Activated CD8-positive, alpha-beta memory T cell treated with anti-CD3 and anti-CD28 coated beads, Interleukin-2, amount 10 ng/mL, durations not matched to agents 7 days and 5 days (primary cell): ENCODE measurements at regions not wholly inside any gene's neighbourhood (a gene's known extent, or its start where the extent isn't known, plus 50 kb on each side); places are given as distances from the start of the nearest gene placed in this dataset.
"Not testable (repeated sequence)": the region's sequence is repeated elsewhere in the genome, so short reads cannot be mapped to it uniquely, and the experiment has no call there.

Experiments used
- ATAC-seq: fragments of 150-1000 bp; cut with Tn5 transposase; one replicate; pipeline ENCODE4 v1.10.0; 2021; ENCODE audit warnings: moderate library complexity
- CTCF ChIA-PET: fragments of 350-600 bp; sonication (Branson Sonifier 250); formaldehyde crosslinking; loops from one replicate; lab custom pipeline; 2021; ENCODE audit warnings: antibody characterized with exemption; lab: Charles Lee
- DNase-seq: peaks from one replicate; pipeline ENCODE4 v3.0.0-alpha.2; 2020
- H3K27ac Mint-ChIP-seq: one replicate; pipeline ENCODE4 v1.8.0; 2021; ENCODE audit warnings: mild to moderate bottlenecking, mixed read lengths
- H3K27me3 Mint-ChIP-seq: one replicate; pipeline ENCODE4 v1.8.0; 2021; ENCODE audit warnings: mixed read lengths
- H3K36me3 Mint-ChIP-seq: one replicate; pipeline ENCODE4 v1.8.0; 2021; ENCODE audit warnings: mild to moderate bottlenecking, mixed read lengths
- H3K4me1 Mint-ChIP-seq: one replicate; pipeline ENCODE4 v1.8.0; 2021; ENCODE audit warnings: mixed read lengths
- H3K4me3 Mint-ChIP-seq: one replicate; pipeline ENCODE4 v1.8.0; 2021; ENCODE audit warnings: mild to moderate bottlenecking, moderate library complexity, mixed read lengths
- H3K9me3 Mint-ChIP-seq: one replicate; pipeline ENCODE4 v1.8.0; 2022; ENCODE audit warnings: low read depth, mixed read lengths

- ATAC-seq (no peak), DNase-seq (no peak)
- H3K4me3 Mint-ChIP-seq, result no peak overlapping the region
- no peaks in the 10 kb centered on the region for H3K9me3 Mint-ChIP-seq
- no peak overlapping the region for H3K27ac Mint-ChIP-seq
- H3K27me3 Mint-ChIP-seq, result no peaks in the 10 kb centered on the region
- no peaks in the 10 kb centered on the region for H3K4me1 Mint-ChIP-seq
- CTCF ChIA-PET, result no interaction called here
- H3K36me3 Mint-ChIP-seq, result no peaks in the 10 kb centered on the region
Measured at GRCh38 chr6:81894306-81894705, 141.8 kb upstream of the TENT5A start.

DNA sequence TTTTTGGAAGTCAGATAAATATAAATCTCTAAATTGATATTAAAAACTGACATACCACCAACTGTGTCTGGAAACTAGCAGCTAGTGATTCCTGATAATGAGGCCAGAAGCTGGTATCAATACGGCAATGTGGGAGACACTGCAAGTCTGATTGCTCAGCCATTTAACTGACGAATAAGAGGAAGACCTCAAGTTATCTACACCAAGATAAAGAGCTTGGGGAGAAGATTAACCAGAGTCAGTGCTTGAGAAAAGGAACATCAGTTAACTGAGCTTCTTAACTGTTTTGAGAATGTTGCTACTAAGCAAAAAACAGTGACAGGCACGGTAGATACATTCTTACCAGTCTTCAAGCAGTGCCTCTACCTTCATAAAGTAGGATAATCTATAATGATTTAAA is 140.4 kb upstream of the TENT5A start:
- no peak overlapping the region for H3K27ac Mint-ChIP-seq
- no peaks in the 10 kb centered on the region for H3K27me3 Mint-ChIP-seq
- DNase-seq (no peak), ATAC-seq (no peak)
- H3K36me3 Mint-ChIP-seq, result no peaks in the 10 kb centered on the region
- H3K9me3 Mint-ChIP-seq, result no peaks in the 10 kb centered on the region
- H3K4me1 Mint-ChIP-seq, result no peaks in the 10 kb centered on the region
- CTCF ChIA-PET, result no interaction called here
- H3K4me3 Mint-ChIP-seq, result no peak overlapping the region

- DNase-seq (no peak), ATAC-seq (no peak)
- Mint-ChIP-seq H3K27me3 (no peaks in the 10 kb centered on the region), H3K4me3 (no peak overlapping the region), H3K9me3 (no peaks in the 10 kb centered on the region), H3K36me3 (no peaks in the 10 kb centered on the region), H3K4me1 (no peaks in the 10 kb centered on the region), H3K27ac (no peak overlapping the region)
- CTCF ChIA-PET, result no interaction called here
Measured at GRCh38 chr6:81891874-81892273, 139.4 kb upstream of the TENT5A start.

GRCh38 chr6:81890846-81891245 is 138.4 kb upstream of the TENT5A start:
- ATAC-seq (no peak), DNase-seq (no peak)
- Mint-ChIP-seq H3K36me3 (no peaks in the 10 kb centered on the region), H3K9me3 (no peaks in the 10 kb centered on the region), H3K27ac (no peak overlapping the region), H3K27me3 (no peaks in the 10 kb centered on the region), H3K4me3 (no peak overlapping the region), H3K4me1 (no peaks in the 10 kb centered on the region)
- CTCF ChIA-PET, result no interaction called here

DNA sequence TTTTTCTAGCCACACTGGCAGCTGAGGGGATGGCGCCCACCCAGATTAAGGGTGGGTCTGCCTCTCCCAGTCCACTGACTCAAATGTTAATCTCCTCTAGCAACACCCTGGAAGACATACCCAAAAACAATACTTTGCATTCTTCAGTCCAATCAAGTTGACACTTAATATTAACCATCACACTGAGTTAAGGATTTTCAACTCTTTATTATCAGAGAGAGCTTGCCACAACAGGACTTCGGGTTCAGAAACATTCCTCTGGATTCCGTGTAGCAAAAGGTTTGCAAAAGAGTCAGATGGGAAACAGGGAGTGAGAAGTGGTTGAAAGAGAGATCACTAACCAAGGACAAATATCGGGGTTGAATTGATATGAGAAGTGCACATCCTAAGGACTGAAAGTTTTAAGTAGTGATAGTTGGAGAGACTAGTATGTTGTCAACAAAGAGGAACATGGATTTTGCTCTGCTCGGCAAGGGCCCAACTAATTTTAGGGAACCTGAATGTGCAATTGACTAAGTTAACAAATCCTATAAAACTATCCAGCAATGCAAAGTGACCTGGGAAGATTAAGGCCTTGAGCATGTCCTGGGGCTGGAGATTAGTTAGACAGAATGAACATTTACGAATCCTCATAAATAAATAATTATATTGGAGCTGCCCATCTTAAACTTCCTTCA is 137.0 kb upstream of the TENT5A start:
- Mint-ChIP-seq H3K4me1 (no peaks in the 10 kb centered on the region), H3K4me3 (no peak overlapping the region), H3K27ac (no peak overlapping the region), H3K27me3 (no peaks in the 10 kb centered on the region), H3K36me3 (no peaks in the 10 kb centered on the region), H3K9me3 (no peaks in the 10 kb centered on the region)
- CTCF ChIA-PET, result no interaction called here
- ATAC-seq, result no peak
- no peak for DNase-seq

DNA sequence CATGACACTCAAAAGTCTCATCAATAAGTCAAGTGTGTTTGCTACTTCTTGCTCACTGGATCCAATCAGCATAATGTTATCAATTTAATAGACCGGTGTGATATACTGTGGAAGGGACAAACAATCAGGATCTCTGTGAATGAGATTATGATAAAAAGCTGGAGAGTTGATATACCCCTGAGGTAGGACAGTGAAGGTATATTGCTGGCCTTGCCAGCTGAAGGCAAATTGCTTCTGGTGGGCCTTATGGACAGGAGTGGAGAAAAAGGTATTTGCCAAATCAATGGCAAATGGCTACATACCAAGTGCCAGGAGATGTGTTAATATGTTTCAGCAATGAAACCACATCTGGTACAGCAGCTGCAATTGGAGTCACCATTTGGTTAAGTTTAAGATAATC is 134.4 kb upstream of the TENT5A start:
- H3K27me3 Mint-ChIP-seq, H3K4me1 Mint-ChIP-seq, H3K27ac Mint-ChIP-seq, CTCF ChIA-PET, ATAC-seq, DNase-seq, H3K4me3 Mint-ChIP-seq, H3K36me3 Mint-ChIP-seq, H3K9me3 Mint-ChIP-seq: not testable (repeated sequence)

DNA sequence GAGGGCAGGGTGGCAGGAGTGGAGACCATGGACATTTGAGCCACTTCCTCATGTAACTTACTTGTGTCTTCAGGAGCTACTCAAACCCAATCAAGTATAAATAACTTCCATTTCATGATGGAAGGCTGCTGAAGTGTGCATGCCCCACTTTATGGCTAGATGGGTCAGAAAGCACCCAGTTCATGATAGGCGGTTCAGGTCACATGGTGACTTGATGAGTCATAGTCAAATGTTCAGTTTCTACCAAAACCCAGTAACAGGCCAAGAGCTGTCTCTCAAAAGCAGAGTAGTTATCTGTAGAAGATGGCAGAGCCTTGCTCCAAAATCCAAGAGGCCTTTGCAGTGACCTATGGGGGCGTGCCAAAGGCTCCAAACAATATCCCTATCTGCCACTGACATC is 133.7 kb upstream of the TENT5A start:
- CTCF ChIA-PET, result no interaction called here
- Mint-ChIP-seq H3K36me3 (no peaks in the 10 kb centered on the region), H3K4me3 (no peak overlapping the region), H3K4me1 (no peaks in the 10 kb centered on the region), H3K9me3 (no peaks in the 10 kb centered on the region), H3K27ac (no peak overlapping the region), H3K27me3 (no peaks in the 10 kb centered on the region)
- ATAC-seq (no peak), DNase-seq (no peak)

GRCh38 chr6:81881660-81882059 is 129.2 kb upstream of the TENT5A start:
- DNase-seq, result no peak
- Mint-ChIP-seq H3K27me3 (no peaks in the 10 kb centered on the region), H3K4me3 (no peak overlapping the region), H3K27ac (no peak overlapping the region), H3K36me3 (no peaks in the 10 kb centered on the region), H3K9me3 (peaks cover 3% of the 10 kb centered on the region), H3K4me1 (no peaks in the 10 kb centered on the region)
- ATAC-seq, result no peak
- CTCF ChIA-PET, result no interaction called here

- Mint-ChIP-seq H3K27me3 (no peaks in the 10 kb centered on the region), H3K4me3 (no peak overlapping the region), H3K9me3 (peaks cover 3% of the 10 kb centered on the region), H3K27ac (no peak overlapping the region), H3K4me1 (no peaks in the 10 kb centered on the region), H3K36me3 (no peaks in the 10 kb centered on the region)
- ATAC-seq, result no peak
- no peak for DNase-seq
- CTCF ChIA-PET, result no interaction called here
Measured at GRCh38 chr6:81878479-81878878, 126.0 kb upstream of the TENT5A start.

DNA sequence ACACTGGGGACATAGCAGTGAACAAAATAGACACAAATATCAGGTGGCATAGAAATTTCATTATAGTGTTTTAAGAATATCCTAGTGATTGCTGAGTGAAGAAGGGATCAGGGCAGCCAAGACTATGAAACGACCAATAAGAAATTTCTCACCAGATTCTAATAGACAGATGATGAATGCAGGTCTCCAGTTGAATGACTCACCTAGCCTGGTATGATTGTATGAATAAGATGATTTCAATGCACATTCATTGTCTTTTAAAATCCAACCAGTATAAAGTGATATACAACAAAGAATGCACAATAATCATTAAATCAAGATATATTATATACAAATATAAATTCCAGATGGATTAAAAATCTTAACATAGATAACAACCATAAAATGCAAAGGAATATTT is 124.5 kb upstream of the TENT5A start:
- CTCF ChIA-PET, result no interaction called here
- no peak overlapping the region for H3K4me3 Mint-ChIP-seq
- H3K27ac Mint-ChIP-seq, result no peak overlapping the region
- no peak for DNase-seq
- no peaks in the 10 kb centered on the region for H3K36me3 Mint-ChIP-seq
- H3K9me3 Mint-ChIP-seq, result peaks cover 3% of the 10 kb centered on the region
- ATAC-seq, result no peak
- H3K4me1 Mint-ChIP-seq, result no peaks in the 10 kb centered on the region
- no peaks in the 10 kb centered on the region for H3K27me3 Mint-ChIP-seq

DNA sequence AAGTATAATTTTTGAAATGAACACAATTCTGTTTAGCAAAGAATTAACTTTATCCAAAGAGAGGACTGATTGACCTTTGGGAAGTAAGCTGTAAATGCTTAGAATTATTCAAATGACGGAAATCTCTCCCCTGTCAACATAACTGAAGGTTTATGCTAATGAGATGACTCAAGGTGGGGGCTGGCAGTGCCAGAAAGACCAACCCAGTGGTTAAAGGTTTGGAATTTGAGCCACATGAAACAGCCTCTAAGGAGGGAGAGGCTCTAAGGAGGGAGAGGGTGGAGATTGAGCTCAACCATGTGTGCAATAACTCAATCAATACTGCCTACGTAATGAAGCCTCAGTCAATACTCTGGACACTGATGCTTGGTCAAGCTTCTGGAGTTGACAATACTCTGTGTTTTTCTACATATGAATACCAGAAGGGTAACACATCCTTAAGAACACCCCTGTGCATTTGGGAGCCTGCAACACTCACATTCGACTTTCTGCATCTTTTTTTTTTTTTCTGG is 123.4 kb upstream of the TENT5A start:
- Mint-ChIP-seq H3K36me3 (no peaks in the 10 kb centered on the region), H3K4me1 (no peaks in the 10 kb centered on the region), H3K9me3 (peaks cover 6% of the 10 kb centered on the region), H3K27me3 (no peaks in the 10 kb centered on the region), H3K27ac (no peak overlapping the region), H3K4me3 (no peak overlapping the region)
- CTCF ChIA-PET, result no interaction called here
- DNase-seq, result no peak
- ATAC-seq, result no peak

- H3K4me1 Mint-ChIP-seq, H3K9me3 Mint-ChIP-seq, H3K4me3 Mint-ChIP-seq, DNase-seq, H3K27me3 Mint-ChIP-seq, ATAC-seq, H3K27ac Mint-ChIP-seq, CTCF ChIA-PET, H3K36me3 Mint-ChIP-seq: not testable (repeated sequence)
Measured at GRCh38 chr6:81869749-81870508, 117.4 kb upstream of the TENT5A start.

- no peak for ATAC-seq
- CTCF ChIA-PET, result no interaction called here
- H3K27me3 Mint-ChIP-seq, result no peaks in the 10 kb centered on the region
Measured at GRCh38 chr6:81865712-81866111, 113.2 kb upstream of the TENT5A start.

GRCh38 chr6:81864124-81864523 is 111.6 kb upstream of the TENT5A start:
- Mint-ChIP-seq H3K4me3 (no peak overlapping the region), H3K27ac (no peak overlapping the region), H3K4me1 (no peaks in the 10 kb centered on the region), H3K9me3 (no peaks in the 10 kb centered on the region), H3K27me3 (no peaks in the 10 kb centered on the region), H3K36me3 (no peaks in the 10 kb centered on the region)
- DNase-seq, result no peak
- CTCF ChIA-PET, result interaction anchor here (0.6 kb wide), 1 partner anchor 560 kb away, joined by 3 read pairs; no protein-coding TSS in a partner anchor
- no peak for ATAC-seq

More at GRCh38 chr6:81865712-81866111, 113.2 kb upstream of the TENT5A start:
- no peak overlapping the region for H3K4me3 Mint-ChIP-seq
- H3K27ac Mint-ChIP-seq, result no peak overlapping the region
- no peaks in the 10 kb centered on the region for H3K4me1 Mint-ChIP-seq
- no peaks in the 10 kb centered on the region for H3K36me3 Mint-ChIP-seq
- DNase-seq, result no peak
- H3K9me3 Mint-ChIP-seq, result no peaks in the 10 kb centered on the region
